Neural progenitor cell (in vitro differentiated cells): ENCODE measurements at regions not wholly inside any gene's neighbourhood (a gene's known extent, or its start where the extent isn't known, plus 50 kb on each side); places are given as distances from the start of the nearest gene placed in this dataset.

ENCODE experiments used
- CTCF ChIP-seq: fragments of 200-600 bp; sonication (generic); IDR thresholded peaks from 2 replicates; pipeline ENCODE4 v1.5.1; 2017; ENCODE audit warnings: antibody characterized with exemption, mild to moderate bottlenecking
- EZH2 ChIP-seq: fragments of 200-600 bp; sonication (generic); IDR thresholded peaks from 2 replicates; pipeline ENCODE4 v1.6.1; 2017; ENCODE audit warnings: antibody characterized with exemption, mild to moderate bottlenecking, moderate library complexity

- no peak for TF ChIP-seq CTCF
- TF ChIP-seq EZH2 = no peak
Observed at GRCh38 chr6:93177438-93177837, 241.9 kb downstream of the EPHA7 start.
